ENCODE measurements at regions not wholly inside any gene's neighbourhood (a gene's known extent, or its start where the extent isn't known, plus 50 kb on each side); places are given as distances from the start of the nearest gene placed in this dataset.

DNA sequence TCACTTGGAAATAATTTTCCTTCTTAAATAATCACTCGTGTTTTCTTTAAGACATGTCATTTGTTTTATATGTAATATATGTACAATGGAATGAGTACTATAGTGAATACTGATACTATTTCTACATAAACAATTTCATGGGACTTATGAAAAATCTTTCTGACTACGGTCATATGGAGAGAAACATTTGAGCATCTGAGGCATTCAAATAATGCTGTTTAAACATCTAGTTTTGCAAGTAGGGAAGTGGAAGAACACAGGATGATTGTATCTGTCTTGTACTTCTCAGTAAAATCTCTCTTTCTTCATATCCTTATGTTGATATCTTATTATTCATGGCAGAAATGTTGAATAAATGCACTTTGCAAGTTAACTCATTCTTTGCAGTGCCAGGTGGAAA, 599.5 kb upstream of the KCNMB2 start:
- Histone ChIP-seq H3K4me3 (ENCODE audit: low read depth in 1 of 2, low read length in 2 of 2) (no peak overlapping the region), H3K9me3 (ENCODE audit: control insufficient read depth in 1 of 2, low read length in 2 of 2) (no peaks in the 10 kb centered on the region), H3K9ac (ENCODE audit: low read depth in 1 of 2, low read length in 2 of 2) (no peak overlapping the region), H3K27ac (ENCODE audit: low read depth, low read length) (no peak overlapping the region), H3K36me3 (ENCODE audit: control insufficient read depth in 1 of 2, insufficient read depth in 2 of 2, low read length in 2 of 2) (no peaks in the 10 kb centered on the region), H3K4me1 (ENCODE audit: control insufficient read depth in 1 of 2, insufficient read depth in 2 of 2, low read length in 2 of 2) (no peaks in the 10 kb centered on the region), H3K27me3 (ENCODE audit: control insufficient read depth in 1 of 2, insufficient read depth in 2 of 2, low read length in 2 of 2) (no peaks in the 10 kb centered on the region)

GRCh38 chr3:177942911-177943310, 593.3 kb upstream of the KCNMB2 start:
- H3K27me3 ChIP-seq (ENCODE audit: control insufficient read depth in 1 of 2, insufficient read depth in 2 of 2, low read length in 2 of 2): no peaks in the 10 kb centered on the region
- no peak overlapping the region for H3K27ac ChIP-seq (ENCODE audit: low read depth, low read length)
- no peaks in the 10 kb centered on the region for H3K36me3 ChIP-seq (ENCODE audit: control insufficient read depth in 1 of 2, insufficient read depth in 2 of 2, low read length in 2 of 2)
- H3K9me3 ChIP-seq (ENCODE audit: control insufficient read depth in 1 of 2, low read length in 2 of 2): no peaks in the 10 kb centered on the region
- H3K4me3 ChIP-seq (ENCODE audit: low read depth in 1 of 2, low read length in 2 of 2): no peak overlapping the region
- no peak overlapping the region for H3K9ac ChIP-seq (ENCODE audit: low read depth in 1 of 2, low read length in 2 of 2)
- H3K4me1 ChIP-seq (ENCODE audit: control insufficient read depth in 1 of 2, insufficient read depth in 2 of 2, low read length in 2 of 2): no peaks in the 10 kb centered on the region

DNA sequence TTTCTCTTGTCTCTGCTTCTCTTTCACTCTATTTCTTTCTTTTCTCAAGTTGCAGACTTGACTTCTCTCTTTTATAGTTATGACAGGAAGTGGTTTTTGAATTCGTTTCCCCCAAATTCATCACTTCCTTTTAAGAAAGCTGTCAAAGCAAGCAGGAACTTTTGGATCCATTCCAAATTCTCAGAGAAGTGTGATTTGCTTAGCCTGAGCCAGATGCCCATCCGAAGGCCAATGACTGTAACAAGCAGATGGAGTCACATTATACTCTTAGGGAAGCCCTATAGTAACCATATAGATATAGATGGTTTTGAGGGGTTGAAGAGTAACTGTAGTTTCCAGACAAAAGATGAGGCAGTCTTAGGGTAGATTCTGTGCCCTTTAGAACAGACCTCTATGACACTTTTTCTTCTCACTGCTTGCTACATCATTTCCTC, 592.0 kb upstream of the KCNMB2 start:
- H3K4me3 ChIP-seq (ENCODE audit: low read depth in 1 of 2, low read length in 2 of 2): no peak overlapping the region

GRCh38 chr3:177946048-177946447, 590.2 kb upstream of the KCNMB2 start:
- no peaks in the 10 kb centered on the region for H3K9me3 ChIP-seq (ENCODE audit: control insufficient read depth in 1 of 2, low read length in 2 of 2)
- H3K4me1 ChIP-seq (ENCODE audit: control insufficient read depth in 1 of 2, insufficient read depth in 2 of 2, low read length in 2 of 2): no peaks in the 10 kb centered on the region
- H3K27me3 ChIP-seq (ENCODE audit: control insufficient read depth in 1 of 2, insufficient read depth in 2 of 2, low read length in 2 of 2): no peaks in the 10 kb centered on the region
- H3K9ac ChIP-seq (ENCODE audit: low read depth in 1 of 2, low read length in 2 of 2): no peak overlapping the region
- H3K36me3 ChIP-seq (ENCODE audit: control insufficient read depth in 1 of 2, insufficient read depth in 2 of 2, low read length in 2 of 2): no peaks in the 10 kb centered on the region
- H3K4me3 ChIP-seq (ENCODE audit: low read depth in 1 of 2, low read length in 2 of 2): no peak overlapping the region
- no peak overlapping the region for H3K27ac ChIP-seq (ENCODE audit: low read depth, low read length)

More for the DNA sequence above, 592.0 kb upstream of the KCNMB2 start:
- H3K27ac ChIP-seq (ENCODE audit: low read depth, low read length): no peak overlapping the region
- no peaks in the 10 kb centered on the region for H3K4me1 ChIP-seq (ENCODE audit: control insufficient read depth in 1 of 2, insufficient read depth in 2 of 2, low read length in 2 of 2)
- H3K27me3 ChIP-seq (ENCODE audit: control insufficient read depth in 1 of 2, insufficient read depth in 2 of 2, low read length in 2 of 2): no peaks in the 10 kb centered on the region
- no peaks in the 10 kb centered on the region for H3K36me3 ChIP-seq (ENCODE audit: control insufficient read depth in 1 of 2, insufficient read depth in 2 of 2, low read length in 2 of 2)
- no peak overlapping the region for H3K9ac ChIP-seq (ENCODE audit: low read depth in 1 of 2, low read length in 2 of 2)
- no peaks in the 10 kb centered on the region for H3K9me3 ChIP-seq (ENCODE audit: control insufficient read depth in 1 of 2, low read length in 2 of 2)

GRCh38 chr3:177946497-177946896, 589.7 kb upstream of the KCNMB2 start:
- Histone ChIP-seq H3K36me3 (ENCODE audit: control insufficient read depth in 1 of 2, insufficient read depth in 2 of 2, low read length in 2 of 2) (no peaks in the 10 kb centered on the region), H3K4me1 (ENCODE audit: control insufficient read depth in 1 of 2, insufficient read depth in 2 of 2, low read length in 2 of 2) (no peaks in the 10 kb centered on the region), H3K27me3 (ENCODE audit: control insufficient read depth in 1 of 2, insufficient read depth in 2 of 2, low read length in 2 of 2) (no peaks in the 10 kb centered on the region), H3K27ac (ENCODE audit: low read depth, low read length) (no peak overlapping the region), H3K4me3 (ENCODE audit: low read depth in 1 of 2, low read length in 2 of 2) (no peak overlapping the region), H3K9me3 (ENCODE audit: control insufficient read depth in 1 of 2, low read length in 2 of 2) (no peaks in the 10 kb centered on the region), H3K9ac (ENCODE audit: low read depth in 1 of 2, low read length in 2 of 2) (no peak overlapping the region)

DNA sequence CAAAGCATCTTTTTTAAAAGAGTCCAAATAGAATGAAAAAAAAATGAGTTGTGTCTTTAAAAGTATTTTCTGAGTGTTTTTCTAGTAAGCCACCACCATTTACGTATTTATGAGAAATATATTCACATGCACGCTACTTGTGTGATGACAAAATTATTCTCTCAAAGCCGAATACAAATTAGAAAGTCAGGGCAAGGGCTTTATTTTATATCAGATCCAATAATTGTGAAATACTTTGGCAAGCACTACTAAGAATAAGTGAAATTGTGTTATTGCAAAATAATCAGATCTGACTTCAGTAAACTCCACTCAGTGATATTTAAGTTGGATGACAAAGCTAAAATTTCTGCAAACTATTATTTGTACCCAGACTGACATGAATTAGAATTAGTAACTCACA, 589.3 kb upstream of the KCNMB2 start:
- Histone ChIP-seq H3K36me3 (ENCODE audit: control insufficient read depth in 1 of 2, insufficient read depth in 2 of 2, low read length in 2 of 2) (no peaks in the 10 kb centered on the region), H3K4me3 (ENCODE audit: low read depth in 1 of 2, low read length in 2 of 2) (no peak overlapping the region), H3K9ac (ENCODE audit: low read depth in 1 of 2, low read length in 2 of 2) (no peak overlapping the region), H3K4me1 (ENCODE audit: control insufficient read depth in 1 of 2, insufficient read depth in 2 of 2, low read length in 2 of 2) (no peaks in the 10 kb centered on the region), H3K27me3 (ENCODE audit: control insufficient read depth in 1 of 2, insufficient read depth in 2 of 2, low read length in 2 of 2) (no peaks in the 10 kb centered on the region), H3K9me3 (ENCODE audit: control insufficient read depth in 1 of 2, low read length in 2 of 2) (no peaks in the 10 kb centered on the region), H3K27ac (ENCODE audit: low read depth, low read length) (no peak overlapping the region)

- no peak overlapping the region for H3K27ac ChIP-seq (ENCODE audit: low read depth, low read length)
- H3K4me1 ChIP-seq (ENCODE audit: control insufficient read depth in 1 of 2, insufficient read depth in 2 of 2, low read length in 2 of 2): no peaks in the 10 kb centered on the region
- H3K9ac ChIP-seq (ENCODE audit: low read depth in 1 of 2, low read length in 2 of 2): no peak overlapping the region
- no peaks in the 10 kb centered on the region for H3K9me3 ChIP-seq (ENCODE audit: control insufficient read depth in 1 of 2, low read length in 2 of 2)
- no peaks in the 10 kb centered on the region for H3K36me3 ChIP-seq (ENCODE audit: control insufficient read depth in 1 of 2, insufficient read depth in 2 of 2, low read length in 2 of 2)
- no peaks in the 10 kb centered on the region for H3K27me3 ChIP-seq (ENCODE audit: control insufficient read depth in 1 of 2, insufficient read depth in 2 of 2, low read length in 2 of 2)
- H3K4me3 ChIP-seq (ENCODE audit: low read depth in 1 of 2, low read length in 2 of 2): no peak overlapping the region
Measured at GRCh38 chr3:177947901-177948300, 588.3 kb upstream of the KCNMB2 start.

DNA sequence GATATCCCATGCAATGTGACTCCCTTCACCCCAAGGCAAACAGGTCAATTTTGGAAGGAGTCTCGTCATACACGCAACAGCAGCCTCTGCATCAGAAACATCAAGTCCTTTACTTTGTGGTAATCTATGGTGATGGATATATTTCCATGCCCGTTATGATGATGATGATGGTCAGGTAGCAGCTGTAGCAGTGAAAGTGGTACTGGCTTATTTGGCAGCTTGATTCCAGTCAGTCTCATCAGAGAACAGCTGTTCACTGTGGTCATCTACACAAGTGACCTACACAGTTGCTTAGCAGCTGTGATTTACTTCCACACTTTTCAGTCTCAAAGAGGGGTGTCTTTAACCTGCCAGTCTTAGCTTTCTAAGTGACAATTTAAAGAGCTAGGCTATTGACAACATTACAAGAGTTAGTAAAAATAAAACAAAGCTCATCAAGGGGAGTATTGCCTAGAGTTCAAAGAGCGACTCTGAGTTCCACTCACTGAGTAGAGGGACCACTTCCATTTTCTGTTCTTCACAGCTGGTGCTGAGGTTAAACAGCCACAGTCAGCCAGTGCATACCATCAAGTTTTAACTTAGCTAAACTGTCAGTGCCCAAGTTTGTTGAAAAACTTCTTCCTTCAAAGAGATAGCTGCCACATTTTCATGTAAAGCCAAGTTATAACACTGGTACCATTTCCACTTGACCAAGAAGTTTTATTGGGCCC, 587.4 kb upstream of the KCNMB2 start:
- Histone ChIP-seq H3K9ac (ENCODE audit: low read depth in 1 of 2, low read length in 2 of 2) (no peak overlapping the region), H3K4me3 (ENCODE audit: low read depth in 1 of 2, low read length in 2 of 2) (no peak overlapping the region)

DNA sequence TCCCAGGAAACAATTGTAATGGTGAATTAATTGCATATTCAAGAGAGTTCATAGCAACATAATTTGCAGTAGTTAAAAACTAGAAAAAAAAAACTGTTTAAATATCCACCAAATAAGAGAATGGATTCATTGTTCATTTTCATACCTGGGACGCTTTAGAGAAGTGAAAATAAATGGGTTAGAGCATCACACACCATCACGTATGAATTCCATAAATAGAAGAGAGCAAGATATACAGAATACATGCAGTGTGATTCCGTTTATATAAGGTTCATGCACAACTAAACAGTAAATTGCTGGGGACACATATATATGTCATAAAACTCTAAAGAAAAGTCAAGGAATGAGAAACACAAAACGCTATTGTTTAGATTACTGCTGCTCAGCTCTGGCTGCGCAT, 577.0 kb upstream of the KCNMB2 start:
- no peak overlapping the region for H3K4me3 ChIP-seq (ENCODE audit: low read depth in 1 of 2, low read length in 2 of 2)
- H3K27ac ChIP-seq (ENCODE audit: low read depth, low read length): no peak overlapping the region
- no peak overlapping the region for H3K9ac ChIP-seq (ENCODE audit: low read depth in 1 of 2, low read length in 2 of 2)
- no peaks in the 10 kb centered on the region for H3K36me3 ChIP-seq (ENCODE audit: control insufficient read depth in 1 of 2, insufficient read depth in 2 of 2, low read length in 2 of 2)
- H3K9me3 ChIP-seq (ENCODE audit: control insufficient read depth in 1 of 2, low read length in 2 of 2): no peaks in the 10 kb centered on the region
- H3K4me1 ChIP-seq (ENCODE audit: control insufficient read depth in 1 of 2, insufficient read depth in 2 of 2, low read length in 2 of 2): no peaks in the 10 kb centered on the region
- H3K27me3 ChIP-seq (ENCODE audit: control insufficient read depth in 1 of 2, insufficient read depth in 2 of 2, low read length in 2 of 2): no peaks in the 10 kb centered on the region

More for the DNA sequence above, 587.4 kb upstream of the KCNMB2 start:
- Histone ChIP-seq H3K36me3 (ENCODE audit: control insufficient read depth in 1 of 2, insufficient read depth in 2 of 2, low read length in 2 of 2) (no peaks in the 10 kb centered on the region), H3K9me3 (ENCODE audit: control insufficient read depth in 1 of 2, low read length in 2 of 2) (no peaks in the 10 kb centered on the region), H3K27me3 (ENCODE audit: control insufficient read depth in 1 of 2, insufficient read depth in 2 of 2, low read length in 2 of 2) (no peaks in the 10 kb centered on the region), H3K27ac (ENCODE audit: low read depth, low read length) (no peak overlapping the region), H3K4me1 (ENCODE audit: control insufficient read depth in 1 of 2, insufficient read depth in 2 of 2, low read length in 2 of 2) (no peaks in the 10 kb centered on the region)

DNA sequence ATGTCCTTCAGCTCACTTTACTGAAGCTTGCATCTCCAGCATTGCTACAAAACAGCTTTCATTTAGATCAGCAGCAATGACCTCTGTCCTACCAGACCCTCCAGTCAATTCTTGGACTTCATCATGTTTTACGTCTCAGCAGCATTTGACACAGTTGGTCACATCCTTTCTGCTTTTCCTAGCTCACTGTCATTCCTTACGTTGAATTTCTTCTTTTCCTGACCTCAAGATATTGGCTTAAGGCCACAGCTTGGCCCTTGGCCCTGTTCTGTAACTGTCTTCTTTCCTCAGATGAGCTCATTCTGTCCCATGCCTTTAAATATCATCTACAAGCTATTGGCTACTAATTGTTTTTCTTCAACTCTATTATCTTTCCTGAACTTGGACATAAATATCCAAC, 576.2 kb upstream of the KCNMB2 start:
- Histone ChIP-seq H3K9me3 (ENCODE audit: control insufficient read depth in 1 of 2, low read length in 2 of 2) (no peaks in the 10 kb centered on the region), H3K36me3 (ENCODE audit: control insufficient read depth in 1 of 2, insufficient read depth in 2 of 2, low read length in 2 of 2) (no peaks in the 10 kb centered on the region), H3K4me3 (ENCODE audit: low read depth in 1 of 2, low read length in 2 of 2) (no peak overlapping the region), H3K9ac (ENCODE audit: low read depth in 1 of 2, low read length in 2 of 2) (no peak overlapping the region), H3K27ac (ENCODE audit: low read depth, low read length) (no peak overlapping the region), H3K4me1 (ENCODE audit: control insufficient read depth in 1 of 2, insufficient read depth in 2 of 2, low read length in 2 of 2) (no peaks in the 10 kb centered on the region), H3K27me3 (ENCODE audit: control insufficient read depth in 1 of 2, insufficient read depth in 2 of 2, low read length in 2 of 2) (no peaks in the 10 kb centered on the region)

All from duodenal mucosa (tissue), 2 donors.